A673 (cell line): ENCODE measurements at regions not wholly inside any gene's neighbourhood (a gene's known extent, or its start where the extent isn't known, plus 50 kb on each side); places are given as distances from the start of the nearest gene placed in this dataset.

Experiments used
- EZH2 ChIP-seq: fragments of 200-600 bp; sonication (generic); IDR thresholded peaks from 2 replicates; pipeline ENCODE4 v1.6.1; 2017; ENCODE audit warnings: borderline replicate concordance, low read depth, mild to moderate bottlenecking, mixed read lengths, antibody characterized with exemption, low read length; ENCODE audit not compliant: poor library complexity, severe bottlenecking
- TF ChIP-seq, protein P1 (sequence below): fragments of 300-800, 200-600 bp; sonication (generic); conservative IDR thresholded peaks from 2 replicates; pipeline ENCODE4 v1.5.1; 2017; ENCODE audit warnings: low read depth, mild to moderate bottlenecking, antibody characterized with exemption, low read length, moderate library complexity, mixed read lengths

DNA sequence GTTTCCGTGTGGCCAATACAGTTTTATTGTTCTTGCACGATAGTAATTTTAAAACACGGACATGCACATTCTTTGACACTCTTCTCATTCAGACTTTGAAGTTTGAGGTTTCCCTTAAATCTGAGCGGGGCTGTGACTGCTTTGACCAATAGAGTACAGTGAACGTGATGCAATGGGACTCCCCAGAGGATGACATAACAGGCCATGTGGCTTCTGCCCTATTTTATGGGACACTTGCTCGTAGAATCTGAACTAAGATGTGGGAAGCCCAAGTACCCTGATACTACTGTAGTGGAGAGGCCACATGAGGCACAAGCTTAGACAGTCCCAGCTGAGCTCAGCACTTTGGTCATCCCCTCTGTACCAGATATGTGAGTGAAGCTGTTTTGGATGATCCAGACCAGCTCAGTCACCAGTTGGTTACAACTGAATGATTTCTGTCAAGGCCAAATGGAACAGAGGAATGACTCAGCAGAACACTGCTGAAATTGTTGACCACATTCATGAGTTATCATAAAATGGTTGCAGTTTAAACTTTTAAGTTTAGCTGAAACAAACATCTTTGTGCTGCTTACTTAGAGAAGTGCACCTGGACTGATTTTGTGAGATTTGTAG, 279.4 kb downstream of the RFPL4B start:
- TF ChIP-seq, protein P1, sequence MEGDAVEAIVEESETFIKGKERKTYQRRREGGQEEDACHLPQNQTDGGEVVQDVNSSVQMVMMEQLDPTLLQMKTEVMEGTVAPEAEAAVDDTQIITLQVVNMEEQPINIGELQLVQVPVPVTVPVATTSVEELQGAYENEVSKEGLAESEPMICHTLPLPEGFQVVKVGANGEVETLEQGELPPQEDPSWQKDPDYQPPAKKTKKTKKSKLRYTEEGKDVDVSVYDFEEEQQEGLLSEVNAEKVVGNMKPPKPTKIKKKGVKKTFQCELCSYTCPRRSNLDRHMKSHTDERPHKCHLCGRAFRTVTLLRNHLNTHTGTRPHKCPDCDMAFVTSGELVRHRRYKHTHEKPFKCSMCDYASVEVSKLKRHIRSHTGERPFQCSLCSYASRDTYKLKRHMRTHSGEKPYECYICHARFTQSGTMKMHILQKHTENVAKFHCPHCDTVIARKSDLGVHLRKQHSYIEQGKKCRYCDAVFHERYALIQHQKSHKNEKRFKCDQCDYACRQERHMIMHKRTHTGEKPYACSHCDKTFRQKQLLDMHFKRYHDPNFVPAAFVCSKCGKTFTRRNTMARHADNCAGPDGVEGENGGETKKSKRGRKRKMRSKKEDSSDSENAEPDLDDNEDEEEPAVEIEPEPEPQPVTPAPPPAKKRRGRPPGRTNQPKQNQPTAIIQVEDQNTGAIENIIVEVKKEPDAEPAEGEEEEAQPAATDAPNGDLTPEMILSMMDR, result no peak
- no peak for TF ChIP-seq EZH2
